Uterus (tissue), 3 donors: ENCODE measurements at regions not wholly inside any gene's neighbourhood (a gene's known extent, or its start where the extent isn't known, plus 50 kb on each side); places are given as distances from the start of the nearest gene placed in this dataset.

Experiments
- DNase-seq, 2 donors: peaks; one replicate each; pipeline ENCODE4 v3.0.0-alpha.2; 2019 to 2020
- H3K27ac ChIP-seq, 2 donors: fragments of 200-600 bp; sonication (generic); 1 replicate in 1 of 2; 2 replicates in 1 of 2; pipeline ENCODE4 v1.5.1; 2016 to 2018
- H3K27me3 ChIP-seq, 2 donors: fragments of 200-600 bp; sonication (generic); one replicate each; pipeline ENCODE4 v1.5.1; 2018 to 2019; ENCODE audit warnings: control low read depth in 1 of 2
- H3K36me3 ChIP-seq, 2 donors: fragments of 200-600 bp; sonication (generic); one replicate each; pipeline ENCODE4 v1.5.1; 2019; ENCODE audit warnings: control low read depth in 1 of 2
- H3K4me1 ChIP-seq, 2 donors: fragments of 200-600 bp; sonication (generic); one replicate each; pipeline ENCODE4 v1.5.1; 2018 to 2019; ENCODE audit warnings: control low read depth in 1 of 2
- H3K4me3 ChIP-seq, 2 donors: fragments of 200-600 bp; sonication (generic); 1 replicate in 1 of 2; 2 replicates in 1 of 2; pipeline ENCODE4 v1.5.1; 2018 to 2019; ENCODE audit warnings: mild to moderate bottlenecking in 1 of 2
- H3K9me3 ChIP-seq, 2 donors: fragments of 200-600 bp; sonication (generic); one replicate each; pipeline ENCODE4 v1.5.1; 2019; ENCODE audit warnings: control low read depth in 1 of 2
- CTCF ChIP-seq, 4 experiments: fragments of 200-600 bp in 2 of 4; fragments of 450-650 bp in 2 of 4; sonication (generic) in 2 of 4; IDR thresholded peaks; one replicate each; pipeline ENCODE4 v1.5.1; 2016 to 2019; ENCODE audit warnings: antibody characterized with exemption in 4 of 4, mild to moderate bottlenecking in 2 of 4, moderate library complexity in 1 of 4
- POLR2A ChIP-seq, 2 donors: fragments of 450-650 bp; IDR thresholded peaks; one replicate each; pipeline ENCODE4 v1.6.1; 2016; ENCODE audit warnings: antibody characterized with exemption in 2 of 2, mild to moderate bottlenecking in 1 of 2, moderate library complexity in 1 of 2
- intact Hi-C: fragments of 100-400 bp; cut with DNase I; formaldehyde crosslinking; loops from one replicate; pipeline ENCODE4 v1.15.1; 2023; ENCODE audit warnings: low total_unique reads
- donor health status: DM: yes; HTN: yes; CAD: no.

GRCh38 chr6:104123227-104123626, 736.5 kb downstream of the HACE1 start:
- intact Hi-C loops: no loop called here
- no peak for TF ChIP-seq POLR2A (IDR thresholded peaks at IDR 0.05)
- no peak for TF ChIP-seq CTCF (IDR thresholded peaks at IDR 0.05)
- Histone ChIP-seq H3K36me3 (no peaks in the 10 kb centered on the region), H3K4me3 (no peak overlapping the region), H3K4me1 (no peaks in the 10 kb centered on the region), H3K27ac (no peak overlapping the region), H3K9me3 (no peaks in the 10 kb centered on the region), H3K27me3 (no peaks in the 10 kb centered on the region)
- DNase-seq: no peak

GRCh38 chr6:104118274-104118673, 741.4 kb downstream of the HACE1 start:
- no peak overlapping the region for H3K27ac ChIP-seq
- H3K27me3 ChIP-seq: no peaks in the 10 kb centered on the region
- no peaks in the 10 kb centered on the region for H3K36me3 ChIP-seq
- DNase-seq: no peak
- intact Hi-C loops: no loop called here
- no peaks in the 10 kb centered on the region for H3K9me3 ChIP-seq
- H3K4me1 ChIP-seq: no peaks in the 10 kb centered on the region
- TF ChIP-seq POLR2A (IDR thresholded peaks at IDR 0.05) (no peak), CTCF (IDR thresholded peaks at IDR 0.05) (no peak)
- no peak overlapping the region for H3K4me3 ChIP-seq

GRCh38 chr6:104109806-104110205, 749.9 kb downstream of the HACE1 start:
- Histone ChIP-seq H3K4me3 (no peak overlapping the region), H3K9me3 (no peaks in the 10 kb centered on the region), H3K4me1 (no peaks in the 10 kb centered on the region), H3K27ac (no peak overlapping the region), H3K27me3 (no peaks in the 10 kb centered on the region), H3K36me3 (no peaks in the 10 kb centered on the region)
- DNase-seq: no peak
- intact Hi-C loops: no loop called here
- TF ChIP-seq CTCF (IDR thresholded peaks at IDR 0.05) (no peak), POLR2A (IDR thresholded peaks at IDR 0.05) (no peak)

- H3K27ac ChIP-seq: no peak overlapping the region
- no peaks in the 10 kb centered on the region for H3K27me3 ChIP-seq
- DNase-seq: no peak
- TF ChIP-seq POLR2A (IDR thresholded peaks at IDR 0.05) (no peak), CTCF (IDR thresholded peaks at IDR 0.05) (no peak)
- no peaks in the 10 kb centered on the region for H3K36me3 ChIP-seq
- H3K4me3 ChIP-seq: no peak overlapping the region
- no peaks in the 10 kb centered on the region for H3K4me1 ChIP-seq
- intact Hi-C loops: no loop called here
- no peaks in the 10 kb centered on the region for H3K9me3 ChIP-seq
Measured at GRCh38 chr6:104108634-104109033, 751.1 kb downstream of the HACE1 start.

- no peak for DNase-seq
- intact Hi-C loops: no loop called here
- Histone ChIP-seq H3K4me3 (no peak overlapping the region), H3K9me3 (no peaks in the 10 kb centered on the region), H3K36me3 (no peaks in the 10 kb centered on the region), H3K27ac (no peak overlapping the region), H3K27me3 (no peaks in the 10 kb centered on the region), H3K4me1 (no peaks in the 10 kb centered on the region)
- TF ChIP-seq CTCF (IDR thresholded peaks at IDR 0.05): no peak
- no peak for TF ChIP-seq POLR2A (IDR thresholded peaks at IDR 0.05)
Measured at GRCh38 chr6:104095661-104096416, 763.9 kb downstream of the HACE1 start.
